Stimulated activated naive CD8-positive, alpha-beta T cell treated with anti-CD3 and anti-CD28 coated beads, Interleukin-15, Interleukin-2, amounts not matched to agents 100 ng/mL and 50 ng/mL, for 24 hours (primary cell): ENCODE measurements at regions not wholly inside any gene's neighbourhood (a gene's known extent, or its start where the extent isn't known, plus 50 kb on each side); places are given as distances from the start of the nearest gene placed in this dataset.
"Not testable (repeated sequence)": the region's sequence is repeated elsewhere in the genome, so short reads cannot be mapped to it uniquely, and the experiment has no call there.

Source experiments
- H3K27ac Mint-ChIP-seq: one replicate; pipeline ENCODE4 v1.8.0; 2021; ENCODE audit warnings: mild to moderate bottlenecking, mixed read lengths
- H3K27me3 Mint-ChIP-seq: one replicate; pipeline ENCODE4 v1.8.0; 2021; ENCODE audit warnings: mixed read lengths
- H3K36me3 Mint-ChIP-seq: one replicate; pipeline ENCODE4 v1.8.0; 2021; ENCODE audit warnings: low read depth, mixed read lengths
- H3K4me1 Mint-ChIP-seq: one replicate; pipeline ENCODE4 v1.8.0; 2021; ENCODE audit warnings: low read depth, mixed read lengths
- H3K4me3 Mint-ChIP-seq: one replicate; pipeline ENCODE4 v1.8.0; 2021; ENCODE audit warnings: mild to moderate bottlenecking, mixed read lengths
- H3K9me3 Mint-ChIP-seq: one replicate; pipeline ENCODE4 v1.8.0; 2021; ENCODE audit warnings: mixed read lengths

DNA sequence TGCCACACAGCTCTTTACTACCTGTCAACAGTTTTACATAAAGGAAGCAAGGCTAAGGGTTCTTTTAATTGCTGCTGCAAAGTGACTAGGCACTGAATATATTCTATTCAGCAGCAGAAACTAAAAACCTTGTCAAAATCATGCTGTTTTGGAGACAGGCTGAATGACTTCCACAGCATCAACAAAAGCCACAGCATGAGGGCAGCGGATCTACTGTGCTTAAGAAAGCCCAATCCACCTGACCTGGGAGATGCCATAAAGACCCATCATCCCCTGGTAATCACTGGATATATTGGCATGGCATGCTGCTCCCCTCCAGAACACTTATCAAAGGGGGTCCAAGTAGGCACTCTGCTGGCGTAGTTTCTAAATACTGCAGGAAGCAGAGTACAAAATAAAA, 715.1 kb upstream of the SLC8A1 start:
- H3K27ac Mint-ChIP-seq, result no peak overlapping the region
- H3K27me3 Mint-ChIP-seq, result no peaks in the 10 kb centered on the region
- no peaks in the 10 kb centered on the region for H3K4me1 Mint-ChIP-seq
- H3K4me3 Mint-ChIP-seq, result no peak overlapping the region
- H3K9me3 Mint-ChIP-seq, result no peaks in the 10 kb centered on the region
- no peaks in the 10 kb centered on the region for H3K36me3 Mint-ChIP-seq

DNA sequence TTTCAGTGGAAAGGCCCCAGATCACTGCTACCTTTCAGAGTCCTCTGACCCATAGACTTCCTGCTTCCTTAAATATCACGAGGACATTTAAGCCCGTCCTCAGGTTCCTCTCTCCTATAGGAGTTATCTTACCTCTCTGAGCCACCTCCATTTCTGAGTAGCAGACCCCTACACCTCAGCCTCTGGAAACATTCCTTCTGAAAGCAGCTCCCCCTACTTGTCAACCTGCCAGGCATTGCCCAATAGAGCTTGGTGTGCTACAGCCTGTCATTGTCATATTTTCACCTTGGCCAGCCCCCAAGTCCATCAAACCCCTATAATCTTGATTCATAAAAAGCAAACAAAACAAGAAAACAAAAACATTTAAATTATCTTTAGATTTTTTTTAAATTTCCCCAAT, 717.9 kb upstream of the SLC8A1 start:
- H3K27me3 Mint-ChIP-seq, result no peaks in the 10 kb centered on the region
- H3K27ac Mint-ChIP-seq, result no peak overlapping the region
- no peaks in the 10 kb centered on the region for H3K36me3 Mint-ChIP-seq
- no peaks in the 10 kb centered on the region for H3K9me3 Mint-ChIP-seq
- H3K4me1 Mint-ChIP-seq, result no peaks in the 10 kb centered on the region
- H3K4me3 Mint-ChIP-seq, result no peak overlapping the region

DNA sequence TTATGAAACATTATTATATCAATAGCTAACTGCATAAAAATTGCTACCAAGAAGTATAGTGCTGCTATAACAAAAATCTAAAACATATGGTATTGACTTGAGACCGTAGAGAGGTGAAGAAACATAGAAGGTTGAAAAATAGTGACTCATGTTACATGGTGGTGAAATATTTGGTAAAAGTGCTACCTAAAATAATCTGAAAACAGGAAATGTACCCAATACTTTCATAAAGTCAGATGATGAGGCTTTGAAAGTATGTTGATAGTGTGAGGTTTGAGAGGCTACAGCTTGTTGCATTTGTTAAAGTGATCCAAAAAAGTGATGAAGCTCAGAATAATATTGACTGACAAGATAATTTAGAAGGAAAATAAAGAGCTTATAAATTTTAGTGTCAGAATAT, 718.7 kb upstream of the SLC8A1 start:
- Mint-ChIP-seq H3K27me3 (no peaks in the 10 kb centered on the region), H3K4me1 (no peaks in the 10 kb centered on the region), H3K4me3 (no peak overlapping the region), H3K27ac (no peak overlapping the region), H3K9me3 (no peaks in the 10 kb centered on the region), H3K36me3 (no peaks in the 10 kb centered on the region)

DNA sequence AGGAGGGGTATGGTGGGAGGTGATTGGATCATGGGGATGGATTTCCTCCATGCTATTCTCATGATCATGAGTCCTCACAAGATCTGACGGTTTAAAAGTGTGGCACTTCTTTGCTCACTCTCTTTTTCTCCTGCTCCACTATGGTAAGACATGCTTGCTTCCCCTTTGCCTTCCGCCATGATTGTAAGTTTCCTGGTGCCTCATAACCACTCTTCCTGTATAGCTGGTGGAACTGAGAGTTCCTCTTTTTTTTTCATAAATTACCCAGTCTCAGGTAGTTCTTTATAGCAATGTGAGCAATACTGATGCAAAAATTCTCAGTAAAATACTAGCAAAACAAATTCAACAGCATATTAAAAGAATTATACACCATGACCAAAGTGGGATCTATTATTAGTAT, 728.5 kb upstream of the SLC8A1 start:
- no peaks in the 10 kb centered on the region for H3K4me1 Mint-ChIP-seq
- no peaks in the 10 kb centered on the region for H3K9me3 Mint-ChIP-seq
- H3K27ac Mint-ChIP-seq, result no peak overlapping the region

DNA sequence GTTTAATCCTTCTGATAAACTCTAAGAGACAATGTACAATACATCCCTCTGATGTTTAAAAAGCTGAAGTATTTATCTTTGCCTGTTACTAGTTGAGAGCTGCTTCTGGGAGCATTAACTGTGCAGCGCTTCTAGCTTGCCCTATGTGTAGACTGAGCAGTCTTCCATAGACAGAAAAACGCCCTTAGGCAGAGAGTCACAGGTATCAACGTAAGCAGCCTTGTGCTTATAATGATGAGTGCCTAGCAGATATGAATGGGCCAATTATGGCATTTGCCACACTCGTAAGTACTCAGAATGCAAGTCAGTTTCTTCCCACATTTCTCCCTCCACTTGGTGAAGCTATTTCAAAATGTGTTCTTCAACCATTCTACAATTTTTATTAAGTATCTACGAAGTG, 731.1 kb upstream of the SLC8A1 start:
- Mint-ChIP-seq H3K9me3 (no peaks in the 10 kb centered on the region), H3K27me3 (no peaks in the 10 kb centered on the region), H3K36me3 (no peaks in the 10 kb centered on the region), H3K4me1 (no peaks in the 10 kb centered on the region), H3K27ac (no peak overlapping the region), H3K4me3 (no peak overlapping the region)

More for the DNA sequence above, 728.5 kb upstream of the SLC8A1 start:
- Mint-ChIP-seq H3K36me3 (no peaks in the 10 kb centered on the region), H3K4me3 (no peak overlapping the region), H3K27me3 (no peaks in the 10 kb centered on the region)

DNA sequence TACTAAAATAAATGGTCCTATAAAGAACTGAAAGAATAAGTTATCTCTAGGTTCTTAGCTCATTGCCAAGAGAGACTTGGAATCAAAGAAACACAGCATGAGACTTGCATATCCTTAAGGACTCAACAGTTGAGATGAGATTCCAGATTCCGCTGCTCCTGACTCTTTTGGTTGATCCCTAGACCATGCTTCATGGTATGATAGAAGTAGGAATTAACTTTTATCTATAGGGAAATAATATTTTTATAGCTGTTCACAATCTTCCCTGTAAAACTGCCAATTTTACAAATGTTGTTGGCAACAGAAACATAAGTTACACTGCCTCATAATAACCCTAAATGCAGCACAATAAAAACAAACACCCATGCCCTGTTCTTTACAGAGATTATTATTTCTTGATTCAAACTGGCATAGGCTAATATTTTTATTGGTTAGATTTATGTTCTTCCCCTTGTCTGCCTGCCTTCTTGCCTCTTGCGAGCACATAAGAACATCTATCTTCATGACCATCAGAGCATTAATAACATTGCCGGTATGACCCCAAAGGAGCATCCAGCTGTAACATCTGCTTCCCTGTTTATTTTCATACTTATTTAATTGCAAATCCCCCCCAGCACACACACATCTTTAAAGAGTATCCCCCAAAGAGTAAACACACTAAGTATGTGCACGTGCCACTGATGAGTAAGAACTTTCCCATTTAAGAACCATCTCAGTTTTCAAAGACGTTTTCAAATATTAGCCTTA, 735.7 kb upstream of the SLC8A1 start:
- Mint-ChIP-seq H3K4me1 (no peaks in the 10 kb centered on the region), H3K27me3 (no peaks in the 10 kb centered on the region), H3K36me3 (no peaks in the 10 kb centered on the region), H3K27ac (no peak overlapping the region), H3K4me3 (no peak overlapping the region), H3K9me3 (peaks cover 3% of the 10 kb centered on the region)

DNA sequence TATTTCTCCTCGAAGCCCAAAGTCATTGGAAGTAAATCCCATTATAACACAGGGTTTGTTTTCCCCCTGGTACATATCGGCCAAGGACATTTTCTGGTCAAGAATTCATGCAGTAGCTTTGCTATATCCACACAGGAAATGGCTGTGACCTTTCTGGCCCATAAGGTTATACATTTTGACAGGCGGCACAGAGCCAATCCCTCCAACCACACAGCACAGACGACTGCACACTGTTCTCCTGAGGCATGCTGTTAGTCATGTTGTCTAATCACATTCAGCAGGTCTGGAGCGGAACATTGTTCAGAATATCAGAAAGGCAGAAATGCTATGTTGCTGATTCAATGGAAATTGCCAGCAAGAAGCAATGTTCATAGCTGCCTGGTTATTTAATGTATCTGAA, 742.3 kb upstream of the SLC8A1 start:
- no peak overlapping the region for H3K4me3 Mint-ChIP-seq
- no peaks in the 10 kb centered on the region for H3K4me1 Mint-ChIP-seq
- H3K9me3 Mint-ChIP-seq, result peaks cover 3% of the 10 kb centered on the region
- H3K36me3 Mint-ChIP-seq, result no peaks in the 10 kb centered on the region
- no peaks in the 10 kb centered on the region for H3K27me3 Mint-ChIP-seq
- H3K27ac Mint-ChIP-seq, result no peak overlapping the region

DNA sequence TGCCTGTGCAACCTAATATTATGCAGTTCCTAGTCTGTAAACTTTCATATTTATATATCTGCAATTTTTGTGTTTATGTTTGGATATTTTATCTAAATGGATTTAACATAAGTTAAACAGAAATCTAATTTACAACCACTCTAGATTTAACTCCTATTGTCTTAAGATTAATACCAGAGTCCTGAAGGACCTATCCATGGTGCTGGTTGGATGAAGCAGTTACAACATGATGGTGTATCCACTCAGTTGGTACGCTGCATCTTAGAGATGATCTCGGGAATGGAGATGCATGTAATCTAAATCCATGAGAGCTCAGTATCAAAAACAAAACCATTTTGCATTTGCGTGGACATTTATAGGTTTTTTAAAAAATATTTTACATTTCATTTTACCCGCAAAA, 745.9 kb upstream of the SLC8A1 start:
- Mint-ChIP-seq H3K4me3 (no peak overlapping the region), H3K36me3 (no peaks in the 10 kb centered on the region), H3K4me1 (no peaks in the 10 kb centered on the region), H3K9me3 (peaks cover 3% of the 10 kb centered on the region), H3K27me3 (no peaks in the 10 kb centered on the region), H3K27ac (no peak overlapping the region)

DNA sequence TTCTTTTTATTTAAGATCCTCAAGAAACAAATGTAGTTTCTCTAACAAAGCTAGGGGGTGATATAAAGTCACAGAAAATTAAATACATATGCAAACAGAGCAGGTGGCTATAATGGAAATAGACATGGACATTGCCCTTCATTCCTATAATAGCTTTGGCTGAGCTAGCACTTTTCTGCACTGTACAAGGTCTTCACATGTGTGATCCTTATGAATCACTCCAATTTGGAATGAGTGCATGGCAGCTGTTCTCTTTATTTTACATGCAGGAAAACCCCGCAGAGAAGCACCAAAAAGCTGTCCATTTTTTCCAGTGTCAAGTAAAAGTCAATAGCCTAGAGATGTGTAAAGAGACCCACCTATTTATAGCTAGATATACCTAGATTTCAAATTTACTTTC, 747.4 kb upstream of the SLC8A1 start:
- no peaks in the 10 kb centered on the region for H3K27me3 Mint-ChIP-seq
- H3K4me1 Mint-ChIP-seq, result no peaks in the 10 kb centered on the region
- H3K27ac Mint-ChIP-seq, result no peak overlapping the region
- peaks cover 3% of the 10 kb centered on the region for H3K9me3 Mint-ChIP-seq
- H3K4me3 Mint-ChIP-seq, result no peak overlapping the region
- H3K36me3 Mint-ChIP-seq, result no peaks in the 10 kb centered on the region

DNA sequence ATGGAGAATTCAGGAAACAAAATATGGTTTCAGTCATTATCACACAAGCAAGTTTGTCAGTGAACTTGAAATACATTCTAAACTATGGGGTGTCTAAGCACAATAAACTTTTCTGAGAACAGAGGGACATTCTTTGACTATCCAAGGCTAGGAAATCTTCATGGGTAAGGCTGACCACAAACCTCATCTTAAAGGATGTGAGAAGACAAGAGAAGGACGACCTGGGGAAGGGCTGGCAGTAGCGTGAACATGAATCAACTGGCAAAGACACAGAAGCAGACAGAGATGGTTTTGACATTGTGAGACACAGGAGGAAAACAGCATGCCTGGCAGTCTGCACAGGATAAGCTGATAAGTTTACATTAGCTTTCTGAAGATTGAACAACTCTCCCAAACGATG, 752.4 kb upstream of the SLC8A1 start:
- Mint-ChIP-seq H3K36me3 (no peaks in the 10 kb centered on the region), H3K4me1 (no peaks in the 10 kb centered on the region), H3K4me3 (no peak overlapping the region), H3K9me3 (peaks cover 2% of the 10 kb centered on the region), H3K27ac (no peak overlapping the region), H3K27me3 (no peaks in the 10 kb centered on the region)

DNA sequence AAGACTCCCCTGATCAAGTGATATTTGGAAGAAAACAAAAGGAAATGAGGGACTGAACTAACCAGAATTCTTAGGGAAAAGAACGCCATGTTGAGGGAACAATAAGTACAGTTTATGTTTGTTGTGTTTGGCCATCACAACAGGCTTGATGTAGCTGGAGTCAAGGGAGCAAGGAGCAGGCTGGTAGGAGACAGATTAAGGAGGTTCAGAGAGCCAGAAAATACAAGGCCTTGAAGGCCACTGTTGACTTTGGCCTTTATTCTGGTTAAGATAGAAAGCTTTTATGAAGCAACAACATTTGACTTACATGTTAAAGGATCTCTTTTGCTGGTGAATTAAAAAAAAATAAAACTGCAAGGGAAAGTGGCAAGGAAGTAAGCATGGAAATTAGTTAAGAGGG, 754.1 kb upstream of the SLC8A1 start:
- Mint-ChIP-seq H3K27ac (no peak overlapping the region), H3K4me3 (no peak overlapping the region), H3K27me3 (no peaks in the 10 kb centered on the region), H3K9me3 (peaks cover 2% of the 10 kb centered on the region), H3K4me1 (no peaks in the 10 kb centered on the region), H3K36me3 (no peaks in the 10 kb centered on the region)

DNA sequence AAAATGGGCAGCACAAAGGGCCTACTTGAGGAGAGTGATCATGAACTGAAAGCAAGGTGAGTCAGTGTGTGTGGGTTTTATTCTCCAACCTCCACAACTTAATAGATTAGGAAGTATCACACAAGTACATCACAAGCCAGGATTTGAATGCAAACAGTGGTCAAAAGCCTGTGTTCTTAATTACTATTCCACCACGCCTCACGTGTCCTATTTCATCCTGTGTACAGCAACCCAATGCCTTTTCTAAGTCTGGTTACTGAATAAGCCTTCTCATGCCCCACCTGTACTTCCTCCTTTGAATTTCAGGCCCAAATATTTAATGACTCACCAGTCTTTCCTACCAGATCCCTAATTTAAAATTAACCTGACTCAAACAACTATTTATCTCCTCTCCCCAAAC, 755.7 kb upstream of the SLC8A1 start:
- no peaks in the 10 kb centered on the region for H3K4me1 Mint-ChIP-seq
- H3K36me3 Mint-ChIP-seq, result no peaks in the 10 kb centered on the region
- no peaks in the 10 kb centered on the region for H3K27me3 Mint-ChIP-seq
- no peak overlapping the region for H3K4me3 Mint-ChIP-seq
- H3K27ac Mint-ChIP-seq, result no peak overlapping the region
- H3K9me3 Mint-ChIP-seq, result peaks cover 2% of the 10 kb centered on the region

DNA sequence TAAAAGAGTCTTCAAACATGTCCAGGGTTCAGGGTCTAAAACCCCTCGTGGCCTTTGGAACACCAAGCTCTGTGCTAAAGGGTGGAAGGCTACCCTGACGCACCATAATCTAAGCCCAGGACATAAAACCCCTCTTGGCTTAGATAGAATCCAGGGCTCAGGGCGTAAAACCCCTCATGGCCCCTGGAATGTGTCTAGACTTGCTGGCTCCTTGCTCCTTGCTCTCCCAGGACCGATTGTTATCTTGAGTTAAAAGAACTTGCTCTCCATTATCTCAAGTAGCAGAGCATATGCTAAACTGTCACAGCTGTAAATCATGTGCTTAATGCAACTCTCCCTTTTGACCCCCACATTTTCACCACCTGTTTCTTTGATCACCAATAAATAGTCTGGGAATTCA, 758.1 kb upstream of the SLC8A1 start:
- H3K27me3 Mint-ChIP-seq, H3K36me3 Mint-ChIP-seq, H3K4me3 Mint-ChIP-seq, H3K27ac Mint-ChIP-seq, H3K4me1 Mint-ChIP-seq, H3K9me3 Mint-ChIP-seq: not testable (repeated sequence)

DNA sequence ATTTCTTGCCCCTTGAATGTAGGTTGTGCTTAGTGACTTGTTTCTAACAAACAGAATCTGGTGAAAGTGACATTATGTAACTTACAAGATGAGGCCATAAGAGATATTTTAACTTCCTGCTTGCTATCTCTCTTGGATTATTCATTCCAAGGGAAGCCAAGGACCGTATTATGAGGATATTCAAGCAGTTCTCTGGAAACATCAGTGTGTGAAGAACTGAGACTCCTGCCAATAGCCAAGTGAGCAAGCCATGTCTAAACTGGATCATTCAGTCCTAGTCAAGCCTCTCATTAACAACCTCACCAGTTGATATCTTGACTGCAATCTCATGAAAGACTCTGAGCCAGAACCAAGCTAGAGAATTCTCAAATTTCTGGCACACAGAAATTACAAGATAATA, 765.1 kb upstream of the SLC8A1 start:
- H3K4me3 Mint-ChIP-seq, result no peak overlapping the region
- H3K4me1 Mint-ChIP-seq, result no peaks in the 10 kb centered on the region
- peaks cover 4% of the 10 kb centered on the region for H3K9me3 Mint-ChIP-seq
- no peaks in the 10 kb centered on the region for H3K36me3 Mint-ChIP-seq
- H3K27ac Mint-ChIP-seq, result no peak overlapping the region
- H3K27me3 Mint-ChIP-seq, result no peaks in the 10 kb centered on the region

DNA sequence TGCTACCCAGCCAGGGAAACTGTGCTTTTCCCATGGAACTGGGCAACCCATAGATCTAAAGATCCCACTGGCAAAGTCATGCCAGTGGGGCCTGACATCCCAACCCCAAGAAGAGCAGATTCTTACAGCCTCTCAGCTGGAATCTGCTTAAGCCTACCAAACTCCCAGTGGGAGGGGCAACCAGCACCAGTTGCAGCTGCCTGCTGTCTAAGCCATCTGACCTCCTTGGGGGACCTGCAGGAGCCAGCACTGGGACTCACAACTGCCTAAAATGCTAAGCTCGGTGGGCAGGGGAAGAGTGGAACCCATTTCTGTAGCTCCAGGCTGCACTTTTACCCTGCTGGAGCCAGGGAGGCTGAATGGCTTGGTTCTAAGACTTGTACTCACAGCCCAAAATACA, 770.7 kb upstream of the SLC8A1 start:
- Mint-ChIP-seq H3K27me3 (no peaks in the 10 kb centered on the region), H3K9me3 (peaks cover 10% of the 10 kb centered on the region), H3K4me1 (no peaks in the 10 kb centered on the region), H3K4me3 (no peak overlapping the region), H3K27ac (no peak overlapping the region), H3K36me3 (no peaks in the 10 kb centered on the region)

DNA sequence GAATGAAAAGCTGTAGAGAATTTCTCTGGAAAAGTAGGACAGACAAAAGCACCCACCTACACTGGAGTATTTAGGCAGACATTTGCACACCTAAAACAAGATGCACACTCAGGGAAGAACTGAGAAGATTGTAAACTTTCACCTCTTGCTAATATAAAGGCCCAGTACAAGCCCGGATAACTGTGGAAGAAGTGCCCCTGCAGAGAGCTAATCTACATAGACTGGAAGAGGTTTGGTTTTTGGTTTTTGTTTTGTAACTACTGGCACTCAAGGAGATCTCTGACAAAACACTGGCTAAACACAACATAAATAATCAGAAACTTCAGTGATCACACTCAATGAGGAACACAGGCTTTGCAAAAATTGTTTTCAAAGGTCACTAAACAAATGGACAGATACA, 782.2 kb upstream of the SLC8A1 start:
- Mint-ChIP-seq H3K4me3 (no peak overlapping the region), H3K9me3 (peaks cover 12% of the 10 kb centered on the region), H3K36me3 (no peaks in the 10 kb centered on the region), H3K27ac (no peak overlapping the region), H3K4me1 (no peaks in the 10 kb centered on the region), H3K27me3 (no peaks in the 10 kb centered on the region)
